Progenitor cell of endocrine pancreas (in vitro differentiated cells): ENCODE measurements at regions not wholly inside any gene's neighbourhood (a gene's known extent, or its start where the extent isn't known, plus 50 kb on each side); places are given as distances from the start of the nearest gene placed in this dataset.

Experiments used
- DNase-seq: peaks from one replicate; pipeline ENCODE4 v3.0.0; 2021; ENCODE audit warnings: low spot score; ENCODE audit not compliant: unreplicated experiment
- H3K27ac Mint-ChIP-seq: 2 replicates; pipeline ENCODE4 v1.8.0; 2021; ENCODE audit warnings: mild to moderate bottlenecking, moderate library complexity, mixed read lengths
- H3K27me3 Mint-ChIP-seq: 2 replicates; pipeline ENCODE4 v1.8.0; 2021; ENCODE audit warnings: mixed read lengths
- H3K36me3 Mint-ChIP-seq: 2 replicates; pipeline ENCODE4 v1.8.0; 2022; ENCODE audit warnings: mixed read lengths; ENCODE audit not compliant: insufficient read depth
- H3K4me1 Mint-ChIP-seq: 2 replicates; pipeline ENCODE4 v1.8.0; 2021; ENCODE audit warnings: low read depth, mixed read lengths
- H3K4me3 Mint-ChIP-seq: 2 replicates; pipeline ENCODE4 v1.8.0; 2021; ENCODE audit warnings: low read depth, mild to moderate bottlenecking, moderate library complexity, mixed read lengths
- H3K9me3 Mint-ChIP-seq: 2 replicates; pipeline ENCODE4 v1.8.0; 2021; ENCODE audit warnings: low read depth, mixed read lengths
- TF ChIP-seq, protein P1 (sequence below): fragments of 200-600 bp; sonication (generic); IDR thresholded peaks from one replicate; pipeline ENCODE4 v1.5.0; 2021; ENCODE audit warnings: antibody characterized with exemption, mild to moderate bottlenecking; ENCODE audit not compliant: unreplicated experiment

DNA sequence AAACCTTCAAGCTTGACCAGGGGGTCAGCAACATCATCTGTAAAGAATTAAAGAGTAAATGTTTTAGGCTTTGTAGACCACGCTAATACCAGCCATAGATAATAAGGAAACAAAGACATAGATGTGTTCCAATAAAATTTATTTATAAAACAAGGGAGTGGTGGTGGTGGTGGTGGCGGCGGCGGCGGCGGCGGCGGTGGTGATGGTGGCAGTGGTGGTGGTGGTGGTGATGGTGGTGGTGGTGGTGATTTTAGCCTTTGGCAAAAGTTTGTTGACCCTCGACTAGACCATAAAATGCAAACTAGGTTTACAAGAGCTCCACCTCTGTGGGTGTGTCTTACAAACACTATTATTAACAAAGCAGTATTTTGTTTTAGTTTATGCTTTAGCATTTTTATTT lies 222.3 kb upstream of the SPOCK3 start:
- Mint-ChIP-seq H3K4me3 (no peak overlapping the region), H3K4me1 (peaks cover 2% of the 10 kb centered on the region)

DNA sequence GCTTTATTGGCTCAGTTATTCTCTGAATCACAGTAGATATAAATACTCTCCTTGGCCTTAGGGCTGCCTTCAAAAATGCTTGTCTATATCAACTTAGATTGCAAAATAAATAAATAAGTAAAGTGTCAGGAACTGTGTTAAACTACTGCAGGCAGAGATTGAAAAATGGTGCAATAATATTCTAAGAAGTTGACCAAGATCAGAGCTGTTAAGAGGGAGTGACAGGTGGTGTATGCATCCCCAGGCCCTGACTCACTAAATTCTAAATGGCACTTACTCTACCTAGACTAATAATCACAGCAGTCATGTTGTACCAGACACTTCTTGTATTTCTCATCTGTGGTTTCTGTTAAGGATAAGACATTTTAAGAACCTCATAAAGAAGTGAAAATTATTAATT lies 235.1 kb upstream of the SPOCK3 start:
- Mint-ChIP-seq H3K4me1 (no peaks in the 10 kb centered on the region), H3K27ac (no peak overlapping the region), H3K4me3 (no peak overlapping the region), H3K36me3 (no peaks in the 10 kb centered on the region), H3K9me3 (no peaks in the 10 kb centered on the region), H3K27me3 (peaks cover 4% of the 10 kb centered on the region)
- TF ChIP-seq, protein P1, sequence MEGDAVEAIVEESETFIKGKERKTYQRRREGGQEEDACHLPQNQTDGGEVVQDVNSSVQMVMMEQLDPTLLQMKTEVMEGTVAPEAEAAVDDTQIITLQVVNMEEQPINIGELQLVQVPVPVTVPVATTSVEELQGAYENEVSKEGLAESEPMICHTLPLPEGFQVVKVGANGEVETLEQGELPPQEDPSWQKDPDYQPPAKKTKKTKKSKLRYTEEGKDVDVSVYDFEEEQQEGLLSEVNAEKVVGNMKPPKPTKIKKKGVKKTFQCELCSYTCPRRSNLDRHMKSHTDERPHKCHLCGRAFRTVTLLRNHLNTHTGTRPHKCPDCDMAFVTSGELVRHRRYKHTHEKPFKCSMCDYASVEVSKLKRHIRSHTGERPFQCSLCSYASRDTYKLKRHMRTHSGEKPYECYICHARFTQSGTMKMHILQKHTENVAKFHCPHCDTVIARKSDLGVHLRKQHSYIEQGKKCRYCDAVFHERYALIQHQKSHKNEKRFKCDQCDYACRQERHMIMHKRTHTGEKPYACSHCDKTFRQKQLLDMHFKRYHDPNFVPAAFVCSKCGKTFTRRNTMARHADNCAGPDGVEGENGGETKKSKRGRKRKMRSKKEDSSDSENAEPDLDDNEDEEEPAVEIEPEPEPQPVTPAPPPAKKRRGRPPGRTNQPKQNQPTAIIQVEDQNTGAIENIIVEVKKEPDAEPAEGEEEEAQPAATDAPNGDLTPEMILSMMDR: no peak
- no peak for DNase-seq

More for the DNA sequence above, 222.3 kb upstream of the SPOCK3 start:
- TF ChIP-seq, protein P1: no peak
- no peak overlapping the region for H3K27ac Mint-ChIP-seq
- DNase-seq: no peak
- no peaks in the 10 kb centered on the region for H3K27me3 Mint-ChIP-seq
- H3K36me3 Mint-ChIP-seq: no peaks in the 10 kb centered on the region
- no peaks in the 10 kb centered on the region for H3K9me3 Mint-ChIP-seq

DNA sequence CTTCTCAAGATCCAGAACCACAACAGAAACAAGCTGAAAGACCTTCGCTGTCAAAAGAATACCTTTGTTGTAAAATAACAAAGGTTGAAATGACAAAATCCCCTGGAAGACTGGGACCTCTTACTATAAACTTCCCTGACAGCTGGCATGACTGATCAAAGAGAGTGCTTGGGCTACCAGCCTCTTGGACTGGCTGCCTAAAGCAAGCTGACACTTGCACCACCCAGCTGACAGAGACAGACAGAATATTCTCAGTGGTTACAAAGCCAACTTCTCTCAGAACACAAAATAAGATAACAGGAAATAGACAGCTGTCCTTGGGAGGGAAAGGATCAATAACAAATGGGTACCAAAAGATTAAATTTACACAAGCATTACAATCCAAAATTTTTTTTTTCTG lies 241.7 kb upstream of the SPOCK3 start:
- Mint-ChIP-seq H3K36me3 (no peaks in the 10 kb centered on the region), H3K27ac (no peak overlapping the region), H3K4me3 (no peak overlapping the region)

DNA sequence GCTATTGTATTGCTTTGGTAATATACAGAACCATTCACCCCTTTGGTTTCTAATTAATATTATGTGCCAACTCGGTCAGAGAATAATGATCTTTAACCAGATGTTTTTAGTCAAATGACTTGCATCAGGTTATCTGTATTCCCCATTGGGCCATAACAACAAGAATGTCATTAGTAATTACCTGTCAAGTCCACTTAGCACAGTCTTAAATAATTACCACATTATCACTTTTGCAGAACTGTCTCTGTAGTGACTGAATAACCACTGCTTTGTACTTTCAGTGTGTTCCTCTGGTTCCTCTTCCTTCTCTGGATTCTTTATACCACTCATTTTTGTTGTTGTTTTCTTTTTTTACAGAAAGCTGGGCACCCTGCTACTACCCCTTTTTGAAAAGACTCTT lies 257.7 kb upstream of the SPOCK3 start:
- Mint-ChIP-seq H3K4me3 (no peak overlapping the region), H3K27me3 (no peaks in the 10 kb centered on the region), H3K9me3 (peaks cover 16% of the 10 kb centered on the region), H3K36me3 (no peaks in the 10 kb centered on the region), H3K4me1 (peaks cover 2% of the 10 kb centered on the region), H3K27ac (no peak overlapping the region)
- no peak for DNase-seq
- TF ChIP-seq, protein P1: no peak

More for the DNA sequence above, 241.7 kb upstream of the SPOCK3 start:
- TF ChIP-seq, protein P1: no peak
- DNase-seq: no peak
- Mint-ChIP-seq H3K4me1 (no peaks in the 10 kb centered on the region), H3K9me3 (no peaks in the 10 kb centered on the region), H3K27me3 (no peaks in the 10 kb centered on the region)

DNA sequence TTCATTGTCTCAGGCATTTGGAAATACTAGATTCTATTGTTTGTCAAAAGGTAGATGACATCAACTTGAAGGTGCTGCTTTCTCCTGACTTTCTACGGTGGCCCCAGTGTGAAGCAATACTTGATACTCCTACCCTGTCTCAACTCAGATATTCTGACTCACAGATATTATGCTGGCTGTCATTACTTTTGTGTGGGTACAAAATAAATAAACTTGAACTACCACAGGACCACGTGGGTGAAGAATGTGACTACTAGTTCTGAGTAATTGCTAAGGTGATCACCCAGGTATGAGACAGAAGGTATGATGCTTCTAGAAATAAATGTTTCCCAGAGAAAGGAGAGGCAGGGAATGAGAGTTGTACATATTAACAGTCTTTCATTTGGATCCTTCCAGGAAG lies 275.3 kb upstream of the SPOCK3 start:
- Mint-ChIP-seq H3K36me3 (no peaks in the 10 kb centered on the region), H3K4me1 (no peaks in the 10 kb centered on the region), H3K27me3 (no peaks in the 10 kb centered on the region), H3K4me3 (no peak overlapping the region), H3K27ac (no peak overlapping the region), H3K9me3 (peaks cover 6% of the 10 kb centered on the region)
- TF ChIP-seq, protein P1: no peak
- no peak for DNase-seq
